Lower lobe of right lung (tissue), 2 donors: ENCODE measurements at regions not wholly inside any gene's neighbourhood (a gene's known extent, or its start where the extent isn't known, plus 50 kb on each side); places are given as distances from the start of the nearest gene placed in this dataset.

ENCODE experiments used
- ATAC-seq, 2 donors: fragments of 200-7000 bp; cut with Tn5 transposase; one replicate each; pipeline ENCODE4 v1.9.1; 2020 to 2022; ENCODE audit warnings: mild to moderate bottlenecking in 2 of 2, moderate library complexity in 2 of 2
- DNase-seq: peaks from one replicate; pipeline ENCODE4 v3.0.0-alpha.2; 2020
- H3K27ac ChIP-seq: fragments of 200-600 bp; one replicate; pipeline ENCODE4 v1.8.0; 2022
- H3K27me3 ChIP-seq: fragments of 200-600 bp; one replicate; pipeline ENCODE4 v1.8.0; 2022; ENCODE audit warnings: low read depth
- H3K36me3 ChIP-seq: fragments of 200-600 bp; one replicate; pipeline ENCODE4 v1.8.0; 2022; ENCODE audit warnings: mild to moderate bottlenecking
- H3K4me1 ChIP-seq: fragments of 200-600 bp; one replicate; pipeline ENCODE4 v1.8.0; 2022
- H3K4me3 ChIP-seq: fragments of 200-600 bp; one replicate; pipeline ENCODE4 v1.8.0; 2022; ENCODE audit warnings: mild to moderate bottlenecking
- H3K9me3 ChIP-seq: fragments of 200-600 bp; one replicate; pipeline ENCODE4 v1.8.0; 2022
- intact Hi-C: fragments of 100-400 bp; cut with DNase I; formaldehyde crosslinking; loops from one replicate; pipeline ENCODE4 v1.11.0; 2022
- TF ChIP-seq, protein P1 (sequence below): fragments of 200-600 bp; IDR thresholded peaks from one replicate; pipeline ENCODE4 v1.8.0; 2022; ENCODE audit warnings: antibody characterized with exemption, mild to moderate bottlenecking
- donor health status: DM: no; HTN: yes; CAD: no; lungs with severe emphysema.

DNA sequence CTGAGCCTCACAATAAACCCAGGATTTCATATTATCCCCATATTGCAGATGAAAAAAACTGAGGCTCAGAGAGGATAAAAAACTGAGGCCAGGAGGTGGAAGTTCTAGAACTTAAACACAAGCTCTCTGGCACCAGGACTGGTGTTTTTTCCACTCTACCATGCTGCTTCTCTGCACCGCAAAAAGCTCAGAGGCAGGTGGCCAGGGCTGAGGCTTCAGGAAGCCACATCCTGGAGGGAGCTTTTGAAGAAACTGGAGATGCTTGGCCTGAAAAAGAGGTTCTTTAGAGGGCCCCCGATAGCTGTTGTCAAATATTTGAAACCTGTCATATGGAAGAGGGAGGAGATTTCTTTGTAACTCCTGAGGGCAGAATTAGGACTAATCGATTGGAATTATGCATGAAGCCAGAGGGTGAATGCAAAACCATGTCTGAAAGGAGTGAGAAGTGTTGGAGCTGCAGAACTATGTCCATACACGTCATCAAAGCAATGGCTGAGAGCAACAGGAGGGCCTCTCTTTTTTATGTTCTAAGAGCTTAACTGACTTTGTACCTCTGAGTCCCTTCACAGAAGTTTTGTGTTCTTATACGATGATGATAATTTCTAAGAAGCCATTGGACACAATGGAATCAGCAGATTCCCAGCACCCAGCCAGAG lies 448.6 kb downstream of the FUT8 start:
- Histone ChIP-seq H3K36me3 (no peaks in the 10 kb centered on the region), H3K27ac (no peak overlapping the region), H3K27me3 (peaks cover 4% of the 10 kb centered on the region), H3K4me1 (no peaks in the 10 kb centered on the region), H3K9me3 (no peaks in the 10 kb centered on the region), H3K4me3 (no peak overlapping the region)
- no peak for ATAC-seq
- TF ChIP-seq, protein P1, sequence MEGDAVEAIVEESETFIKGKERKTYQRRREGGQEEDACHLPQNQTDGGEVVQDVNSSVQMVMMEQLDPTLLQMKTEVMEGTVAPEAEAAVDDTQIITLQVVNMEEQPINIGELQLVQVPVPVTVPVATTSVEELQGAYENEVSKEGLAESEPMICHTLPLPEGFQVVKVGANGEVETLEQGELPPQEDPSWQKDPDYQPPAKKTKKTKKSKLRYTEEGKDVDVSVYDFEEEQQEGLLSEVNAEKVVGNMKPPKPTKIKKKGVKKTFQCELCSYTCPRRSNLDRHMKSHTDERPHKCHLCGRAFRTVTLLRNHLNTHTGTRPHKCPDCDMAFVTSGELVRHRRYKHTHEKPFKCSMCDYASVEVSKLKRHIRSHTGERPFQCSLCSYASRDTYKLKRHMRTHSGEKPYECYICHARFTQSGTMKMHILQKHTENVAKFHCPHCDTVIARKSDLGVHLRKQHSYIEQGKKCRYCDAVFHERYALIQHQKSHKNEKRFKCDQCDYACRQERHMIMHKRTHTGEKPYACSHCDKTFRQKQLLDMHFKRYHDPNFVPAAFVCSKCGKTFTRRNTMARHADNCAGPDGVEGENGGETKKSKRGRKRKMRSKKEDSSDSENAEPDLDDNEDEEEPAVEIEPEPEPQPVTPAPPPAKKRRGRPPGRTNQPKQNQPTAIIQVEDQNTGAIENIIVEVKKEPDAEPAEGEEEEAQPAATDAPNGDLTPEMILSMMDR = no peak
- DNase-seq = no peak
- intact Hi-C loops = no loop called here

DNA sequence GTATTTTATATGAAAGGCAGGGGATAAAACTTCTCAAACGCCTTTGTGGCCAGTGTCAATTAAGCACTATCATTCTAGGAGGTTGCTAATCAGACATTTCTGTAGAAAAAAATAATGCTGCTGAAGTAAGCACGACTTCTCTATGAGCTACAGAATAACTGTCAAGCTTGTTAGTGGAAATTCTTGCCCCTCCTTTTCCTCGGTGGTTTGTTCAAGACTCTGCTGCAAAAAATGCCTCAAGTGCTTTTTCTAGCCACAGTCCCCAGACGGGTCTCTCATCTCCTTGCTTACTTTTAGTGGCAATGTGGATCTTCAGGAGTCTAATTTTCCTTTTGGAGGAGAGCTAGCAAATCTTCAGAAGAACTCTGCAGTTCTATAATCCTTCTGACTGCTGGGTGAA lies 452.0 kb downstream of the FUT8 start:
- no peaks in the 10 kb centered on the region for H3K4me1 ChIP-seq
- TF ChIP-seq, protein P1 = no peak
- H3K27me3 ChIP-seq = peaks cover 4% of the 10 kb centered on the region
- no peaks in the 10 kb centered on the region for H3K9me3 ChIP-seq
- no peak overlapping the region for H3K4me3 ChIP-seq
- ATAC-seq (no peak), DNase-seq (no peak)
- no peak overlapping the region for H3K27ac ChIP-seq
- intact Hi-C loops = no loop called here
- no peaks in the 10 kb centered on the region for H3K36me3 ChIP-seq

DNA sequence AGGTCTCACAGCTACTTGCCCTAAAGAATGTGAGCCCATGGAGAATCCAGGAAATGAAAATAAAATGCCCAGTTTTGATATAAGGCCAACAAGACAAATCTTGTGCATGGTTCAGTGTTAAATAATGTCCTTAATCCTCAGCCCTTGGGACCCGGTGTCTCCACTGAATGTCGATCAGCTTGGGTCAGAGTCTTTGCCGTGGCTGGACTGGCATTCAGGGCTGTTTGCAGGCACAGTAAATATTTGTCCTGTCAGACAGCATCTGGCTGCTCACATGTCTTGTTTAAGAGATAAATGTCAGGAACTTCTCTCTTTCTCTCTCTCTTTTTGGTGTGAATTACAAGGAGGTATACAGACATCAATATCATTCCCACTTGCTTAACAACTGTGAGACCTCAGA lies 452.5 kb downstream of the FUT8 start:
- H3K4me3 ChIP-seq = no peak overlapping the region
- no peaks in the 10 kb centered on the region for H3K4me1 ChIP-seq
- intact Hi-C loops = no loop called here
- peaks cover 4% of the 10 kb centered on the region for H3K27me3 ChIP-seq
- TF ChIP-seq, protein P1 = no peak
- no peaks in the 10 kb centered on the region for H3K9me3 ChIP-seq
- no peak overlapping the region for H3K27ac ChIP-seq
- H3K36me3 ChIP-seq = no peaks in the 10 kb centered on the region
- ATAC-seq (no peak), DNase-seq (no peak)

DNA sequence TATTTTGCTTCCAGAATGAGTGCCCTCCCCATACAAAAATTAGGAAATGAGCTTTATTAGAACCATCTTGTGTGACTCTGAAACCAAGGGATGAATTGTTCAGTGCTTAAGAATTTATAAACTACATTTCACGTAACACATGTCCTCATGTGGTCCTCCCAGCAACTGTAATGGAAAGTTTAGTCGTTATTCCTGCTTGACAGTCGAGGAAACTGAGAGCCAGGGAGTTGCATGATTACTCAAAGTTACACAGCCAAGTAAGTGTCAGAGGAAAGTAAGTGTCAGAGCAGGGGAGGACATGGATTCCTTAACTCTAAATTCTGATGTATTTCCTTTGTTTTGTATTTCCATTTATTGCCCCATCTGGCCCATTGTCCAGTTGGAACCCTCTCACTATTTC lies 453.9 kb downstream of the FUT8 start:
- peaks cover 4% of the 10 kb centered on the region for H3K27me3 ChIP-seq
- no peak for DNase-seq
- no peaks in the 10 kb centered on the region for H3K4me1 ChIP-seq
- no peak overlapping the region for H3K4me3 ChIP-seq
- TF ChIP-seq, protein P1 = no peak
- H3K9me3 ChIP-seq = no peaks in the 10 kb centered on the region
- H3K36me3 ChIP-seq = no peaks in the 10 kb centered on the region
- ATAC-seq = no peak
- intact Hi-C loops = no loop called here
- no peak overlapping the region for H3K27ac ChIP-seq

DNA sequence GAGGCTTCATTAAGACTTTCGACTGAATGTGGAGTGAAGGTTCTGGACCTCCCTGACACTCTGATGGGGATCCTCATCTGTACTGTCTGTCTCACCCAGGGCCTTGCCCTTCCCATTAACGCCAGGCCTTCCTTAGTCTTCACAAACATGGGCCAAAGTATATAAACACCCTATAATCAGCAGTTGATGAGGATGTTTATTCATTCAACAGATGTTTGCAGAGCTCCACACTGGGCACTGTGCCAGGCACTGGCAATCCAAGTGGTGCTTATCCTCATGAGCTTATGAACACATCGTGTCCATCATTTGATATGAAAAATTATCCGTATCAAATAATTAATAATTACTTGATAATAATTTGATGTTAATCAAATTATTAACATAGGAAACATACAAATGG lies 454.4 kb downstream of the FUT8 start:
- H3K4me3 ChIP-seq = no peak overlapping the region
- intact Hi-C loops = no loop called here
- H3K27me3 ChIP-seq = peaks cover 4% of the 10 kb centered on the region
- ATAC-seq (no peak), DNase-seq (no peak)
- no peaks in the 10 kb centered on the region for H3K36me3 ChIP-seq
- no peak overlapping the region for H3K27ac ChIP-seq
- H3K4me1 ChIP-seq = no peaks in the 10 kb centered on the region
- H3K9me3 ChIP-seq = no peaks in the 10 kb centered on the region
- TF ChIP-seq, protein P1 = no peak
